AG04449 (cell line): ENCODE measurements at regions not wholly inside any gene's neighbourhood (a gene's known extent, or its start where the extent isn't known, plus 50 kb on each side); places are given as distances from the start of the nearest gene placed in this dataset.

Source experiments
- CTCF ChIA-PET: fragments of 350-600 bp; formaldehyde crosslinking; extraction: SDS; loops from one replicate; lab custom pipeline; 2021; ENCODE audit warnings: antibody characterized with exemption; lab: Yijun Ruan, JAX
- POLR2A ChIA-PET: fragments of 400-600, 350-600 bp; formaldehyde crosslinking; extraction: SDS; loops from one replicate; lab custom pipeline; 2020; ENCODE audit warnings: antibody characterized with exemption, inconsistent platforms; lab: Yijun Ruan, JAX
- DNase-seq: peaks from one replicate; pipeline ENCODE4 v3.0.0-alpha.2; 2010; ENCODE audit warnings: low read depth, low spot score
- H3K4me3 ChIP-seq: 2 replicates; pipeline ENCODE4 v1.5.1; 2011; ENCODE audit warnings: low read depth, mild to moderate bottlenecking, control low read depth, low read length
- CTCF ChIP-seq: IDR thresholded peaks from one replicate; pipeline ENCODE4 v1.5.1; 2011; ENCODE audit warnings: mild to moderate bottlenecking, moderate library complexity, low read length, control low read depth, inconsistent platforms; ENCODE audit not compliant: insufficient read depth; ENCODE audit errors: missing control alignments

GRCh38 chr21:20330652-20331051 lies 667.6 kb upstream of the NCAM2 start:
- no peak overlapping the region for H3K4me3 ChIP-seq
- ChIA-PET CTCF (no interaction called here), POLR2A (no interaction called here)
- TF ChIP-seq CTCF = no peak
- no peak for DNase-seq

DNA sequence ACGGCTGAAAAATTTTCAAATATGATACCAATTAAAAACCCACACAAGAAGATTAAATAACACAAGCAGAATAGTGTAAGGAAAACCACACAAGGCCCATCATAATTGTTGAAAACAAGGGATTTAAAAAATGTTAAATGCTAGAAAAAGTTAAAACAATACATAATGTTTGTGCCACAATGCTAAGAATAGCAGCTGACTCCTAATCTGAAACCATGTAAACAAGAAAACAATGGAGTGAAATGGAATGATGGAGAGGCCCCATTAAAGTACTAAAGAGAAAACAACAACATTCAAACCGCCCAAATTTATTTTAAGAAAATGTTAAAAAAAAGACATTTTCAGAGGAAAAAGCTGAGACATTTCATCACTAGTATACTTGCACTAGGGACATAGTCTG lies 663.6 kb upstream of the NCAM2 start:
- no peak for DNase-seq
- ChIA-PET POLR2A (no interaction called here), CTCF (no interaction called here)
- no peak for TF ChIP-seq CTCF
- H3K4me3 ChIP-seq = no peak overlapping the region

DNA sequence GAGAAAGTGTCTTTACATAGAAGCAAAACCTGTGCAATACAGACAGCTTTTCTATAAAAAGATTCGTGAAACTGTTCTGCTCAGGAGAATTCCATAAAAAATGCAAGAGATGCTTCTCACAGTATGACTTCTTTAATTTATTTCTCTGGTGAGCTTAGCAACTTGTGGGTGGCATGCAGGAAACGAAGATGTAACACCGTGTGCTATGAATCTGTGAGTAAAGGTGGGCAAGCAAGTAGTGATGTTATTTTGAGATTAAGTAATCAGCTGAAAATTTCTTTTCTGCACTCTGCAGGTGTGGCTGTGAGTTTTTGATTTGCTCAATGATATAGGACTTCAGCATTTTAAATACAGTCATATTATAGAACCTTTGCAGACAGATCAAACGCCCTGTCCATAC lies 656.8 kb upstream of the NCAM2 start:
- DNase-seq = no peak
- ChIA-PET CTCF (no interaction called here), POLR2A (no interaction called here)
- H3K4me3 ChIP-seq = no peak overlapping the region
- no peak for TF ChIP-seq CTCF

GRCh38 chr21:20343186-20343585 lies 655.0 kb upstream of the NCAM2 start:
- ChIA-PET CTCF (no interaction called here), POLR2A (no interaction called here)
- H3K4me3 ChIP-seq = no peak overlapping the region
- DNase-seq = no peak
- no peak for TF ChIP-seq CTCF

DNA sequence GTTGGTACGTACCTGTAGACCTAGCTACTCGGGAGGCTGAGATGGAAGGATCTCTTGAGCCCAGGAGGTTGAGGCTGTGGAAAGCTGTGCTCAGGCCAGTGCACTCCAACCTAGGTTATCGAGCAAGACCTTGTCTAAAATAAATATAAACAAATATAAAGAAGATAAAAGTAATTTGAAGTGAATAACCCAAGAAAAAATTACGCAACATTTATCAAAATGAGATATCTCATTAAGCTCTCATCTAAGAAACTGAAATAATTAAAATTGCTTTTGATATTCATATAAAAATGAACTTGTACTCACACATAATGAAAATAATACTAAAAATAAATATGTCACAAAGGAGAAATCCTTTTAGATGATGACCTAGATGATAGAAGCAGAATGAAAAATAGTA lies 647.1 kb upstream of the NCAM2 start:
- DNase-seq = no peak
- no peak overlapping the region for H3K4me3 ChIP-seq
- no peak for TF ChIP-seq CTCF
- ChIA-PET POLR2A (no interaction called here), CTCF (no interaction called here)

DNA sequence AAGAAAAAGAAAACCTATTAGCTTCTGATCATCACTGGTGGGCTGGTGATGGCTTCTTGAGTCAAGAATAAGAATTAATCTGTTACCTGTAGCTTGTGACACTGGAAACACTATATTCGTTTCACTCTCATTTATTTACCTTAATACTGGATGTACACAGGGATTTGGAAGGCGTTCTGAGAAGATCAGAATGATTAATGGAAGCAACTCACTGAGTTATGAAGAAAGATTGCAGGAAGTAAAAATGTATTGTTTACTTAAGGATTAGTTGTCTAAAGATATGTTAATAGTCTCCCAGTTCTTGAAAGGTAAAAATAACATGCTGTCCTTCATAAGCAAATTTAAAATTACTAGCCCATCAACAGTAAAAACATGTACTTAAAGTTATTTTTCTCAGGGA lies 644.9 kb upstream of the NCAM2 start:
- DNase-seq = no peak
- POLR2A ChIA-PET = no interaction called here
- CTCF ChIA-PET = no interaction called here
- no peak overlapping the region for H3K4me3 ChIP-seq
- no peak for TF ChIP-seq CTCF

DNA sequence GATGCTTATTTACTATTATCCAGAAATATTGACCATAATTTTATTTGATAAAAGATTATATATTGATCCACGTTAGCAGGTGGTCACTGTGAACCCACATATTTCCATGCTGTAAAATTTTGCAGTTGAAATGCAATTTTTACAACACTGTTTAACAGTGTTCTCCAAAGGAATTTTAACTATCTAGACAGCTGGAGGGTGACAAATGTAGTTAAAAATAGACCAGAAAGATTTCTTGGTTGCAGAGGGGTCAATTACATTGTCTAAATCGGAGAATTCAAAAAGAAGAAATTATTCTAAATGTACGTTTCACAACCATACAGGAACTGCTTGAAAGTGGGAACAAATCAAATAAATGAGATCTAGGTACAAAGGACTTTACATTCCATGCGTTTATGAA lies 625.2 kb upstream of the NCAM2 start:
- CTCF ChIA-PET = interaction anchor here (0.7 kb wide), 1 partner anchor 34 kb away, joined by 6 read pairs; no protein-coding TSS in a partner anchor
- POLR2A ChIA-PET = no interaction called here
- DNase-seq = no peak
- no peak for TF ChIP-seq CTCF
- H3K4me3 ChIP-seq = no peak overlapping the region
